Eye (tissue), 1 donor: ENCODE measurements at regions not wholly inside any gene's neighbourhood (a gene's known extent, or its start where the extent isn't known, plus 50 kb on each side); places are given as distances from the start of the nearest gene placed in this dataset.
"Not testable (repeated sequence)": the region's sequence is repeated elsewhere in the genome, so short reads cannot be mapped to it uniquely, and the experiment has no call there.

Experiments
- DNase-seq: peaks from one replicate; pipeline ENCODE4 v3.0.0-alpha.2; 2015

DNA sequence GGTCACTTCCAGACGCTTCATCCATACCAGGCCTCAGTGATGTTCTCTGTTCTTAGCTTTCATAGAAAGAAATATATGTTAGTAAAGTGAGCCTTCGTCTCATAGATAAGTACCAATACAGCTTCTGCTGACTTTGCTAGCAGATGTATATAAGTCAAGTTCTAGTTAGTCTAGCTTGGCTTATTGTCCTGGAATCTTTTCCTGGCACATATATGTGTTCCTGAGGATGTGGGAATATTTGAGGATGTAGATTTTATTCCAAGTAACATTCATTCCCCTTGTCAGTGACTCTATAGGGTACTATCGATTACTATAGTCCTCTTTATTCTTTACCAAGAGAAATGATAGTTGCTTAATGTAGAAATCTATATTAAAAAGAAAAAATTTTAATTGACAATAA, 135.2 kb upstream of the FAM9C start:
- DNase-seq = no peak

DNA sequence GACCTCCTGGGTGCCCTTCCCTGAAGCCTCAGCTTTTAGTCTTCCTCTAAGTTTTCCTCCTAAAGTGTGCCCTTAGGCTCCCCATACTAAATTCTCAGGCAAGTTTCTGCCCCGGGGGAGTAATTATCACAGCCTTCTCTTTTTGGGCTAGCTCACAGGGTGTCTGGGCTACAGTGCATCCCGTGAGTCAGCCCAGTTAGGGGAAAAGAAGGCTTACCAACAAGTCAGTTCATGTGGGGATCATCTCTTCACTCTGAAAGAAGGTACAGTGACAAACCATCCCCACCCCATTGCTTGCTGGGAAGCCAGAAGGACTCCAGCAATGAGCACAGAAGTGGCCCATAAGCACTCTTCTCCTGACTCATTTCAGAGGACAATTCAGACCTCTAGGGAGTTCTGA, 134.7 kb upstream of the FAM9C start:
- no peak for DNase-seq

DNA sequence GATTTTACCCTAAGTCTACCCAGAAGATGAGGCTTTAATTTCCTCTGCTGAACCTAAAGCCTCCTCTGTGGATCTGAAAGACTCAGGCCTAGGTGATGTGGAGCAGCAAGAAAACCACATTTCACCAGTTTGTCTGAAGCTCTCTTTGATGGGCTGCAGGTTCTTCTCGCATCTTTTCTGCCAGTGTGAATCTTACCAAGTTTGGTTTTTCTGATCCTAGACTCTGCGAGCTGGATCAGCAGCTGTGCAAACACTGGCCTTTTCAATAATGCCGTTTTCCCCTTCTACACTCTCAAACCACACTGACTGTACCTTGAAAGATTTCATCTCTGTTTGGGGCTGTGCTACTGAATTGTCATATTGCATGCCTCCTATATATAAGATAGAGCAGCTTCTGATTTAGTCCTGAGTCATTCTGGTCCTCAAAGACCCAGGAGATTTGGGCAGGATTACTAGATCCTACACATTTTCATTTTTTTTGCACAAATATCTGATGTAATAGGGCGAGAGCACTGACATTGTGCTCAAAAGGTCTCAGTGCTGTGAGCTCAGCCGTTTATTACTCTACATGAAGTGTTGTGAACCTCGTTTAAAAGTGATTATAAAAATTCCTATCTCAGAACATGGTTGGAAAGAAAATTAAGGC, 133.6 kb upstream of the FAM9C start:
- DNase-seq = no peak

DNA sequence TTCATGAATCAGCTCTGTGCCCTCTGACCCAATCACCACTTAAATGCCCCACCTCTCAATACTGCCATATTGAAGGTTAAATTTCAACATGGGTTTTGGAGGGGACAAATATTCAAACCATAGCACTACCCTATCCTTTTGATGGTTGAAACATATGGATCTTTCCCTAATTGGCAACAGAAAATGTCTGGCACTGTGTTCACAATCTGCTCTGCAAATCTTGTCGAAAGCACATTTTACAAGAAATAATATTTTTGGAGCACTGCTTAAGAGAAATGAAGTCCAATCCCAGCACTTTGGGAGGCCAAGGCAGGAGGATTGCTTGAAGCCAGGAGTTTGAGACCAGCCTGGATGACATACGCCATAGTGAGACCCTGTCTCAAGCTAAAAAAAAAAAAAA, 130.6 kb upstream of the FAM9C start:
- DNase-seq = no peak

DNA sequence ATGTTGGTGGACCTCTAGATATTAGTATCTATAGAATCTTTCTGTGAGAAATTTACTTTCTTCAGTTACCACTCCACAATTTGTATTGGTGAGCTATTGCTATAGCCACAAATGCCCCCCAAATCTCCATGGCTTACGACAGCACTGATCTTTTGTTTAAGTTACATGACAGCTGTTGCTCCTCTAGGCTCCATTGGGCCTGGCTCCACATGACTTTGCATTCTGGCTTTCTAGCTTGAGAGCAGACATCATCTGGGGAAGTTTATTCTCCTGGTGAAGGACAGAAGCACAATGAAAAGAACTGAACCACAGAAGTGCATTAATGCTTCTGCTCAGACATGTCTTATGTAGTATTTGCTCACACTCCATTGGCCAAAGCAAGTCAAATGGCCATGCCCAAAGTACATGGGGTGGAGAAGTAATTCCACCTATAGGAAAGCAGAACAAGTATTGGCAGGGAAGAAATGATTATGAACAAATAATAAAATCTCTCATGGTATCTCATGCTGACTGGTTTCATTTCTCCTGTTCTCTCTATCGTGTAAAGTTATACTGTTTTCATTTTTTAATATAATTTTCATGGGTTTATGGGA, 126.6 kb upstream of the FAM9C start:
- no peak for DNase-seq

DNA sequence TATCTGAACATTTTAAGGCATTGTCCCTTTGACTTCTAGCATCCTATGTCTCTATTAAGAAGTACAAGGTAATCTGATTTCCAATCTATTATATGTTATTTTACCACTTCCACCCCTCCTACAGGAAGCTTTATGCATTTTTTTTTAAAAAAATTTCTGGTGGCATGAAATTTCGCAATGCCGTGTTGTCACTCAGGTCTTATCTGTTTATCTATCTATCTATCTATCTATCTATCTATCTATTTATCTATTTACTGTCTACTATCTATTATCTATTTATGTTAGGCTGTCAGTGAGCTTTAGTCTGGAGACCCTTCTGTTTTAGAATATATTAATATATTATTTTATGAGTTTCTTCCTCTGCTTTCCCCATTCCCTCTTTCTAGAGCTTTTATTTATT, 125.3 kb upstream of the FAM9C start:
- no peak for DNase-seq

DNA sequence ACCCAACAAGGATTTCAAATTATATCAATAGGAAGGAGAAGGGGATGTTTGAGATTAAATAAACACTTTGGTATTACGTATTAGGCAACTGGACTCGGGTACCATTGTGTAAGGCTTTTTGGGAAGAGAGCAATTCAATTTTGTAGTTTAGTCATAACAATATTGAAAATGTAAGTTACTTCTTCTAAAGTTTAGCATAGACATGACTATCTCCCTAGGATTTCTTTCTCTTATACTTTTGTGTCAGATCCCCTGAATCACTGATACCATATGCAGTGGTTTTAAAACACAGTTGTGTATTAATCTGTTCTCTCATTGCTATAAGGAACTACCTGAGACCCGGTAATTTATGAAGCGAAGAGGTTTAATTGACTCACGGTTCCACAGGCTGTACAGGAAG, 123.8 kb upstream of the FAM9C start:
- DNase-seq = no peak

DNA sequence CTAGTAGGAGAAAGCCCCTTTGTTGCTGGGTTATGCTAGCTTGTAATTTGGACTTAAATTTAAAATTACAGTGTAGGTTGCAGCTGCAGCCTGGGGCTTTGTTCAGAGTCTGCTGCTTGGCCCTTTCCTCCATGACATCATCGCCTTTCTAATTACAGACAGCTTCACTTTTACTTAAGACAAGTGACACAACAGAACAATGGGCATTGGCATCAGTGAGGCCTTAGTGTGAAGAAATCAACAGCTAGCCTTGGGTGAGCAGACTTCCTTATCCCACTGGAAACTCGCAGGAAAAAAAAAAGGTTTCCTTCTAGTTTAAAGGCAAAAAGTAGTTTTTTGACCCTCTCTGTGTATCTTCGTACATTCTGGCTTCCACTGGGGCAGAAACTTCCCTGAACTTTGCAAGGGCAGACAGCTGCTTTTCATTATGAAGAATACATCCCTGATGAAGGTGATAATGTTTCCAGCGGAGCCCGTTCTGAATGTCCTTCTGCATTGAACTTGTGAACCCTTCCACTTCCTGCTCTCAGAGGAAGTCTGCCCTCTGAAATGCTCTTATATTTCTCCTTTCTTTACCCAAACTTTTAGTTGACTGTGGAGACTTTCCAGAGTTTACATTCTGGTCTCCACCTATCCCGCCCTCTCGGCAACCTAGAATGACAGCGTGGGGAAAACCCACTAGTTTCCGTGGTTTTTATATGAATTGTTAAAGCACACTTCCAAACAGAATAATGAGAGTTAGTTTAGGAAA, 123.2 kb upstream of the FAM9C start:
- DNase-seq = peak; percentile 65

DNA sequence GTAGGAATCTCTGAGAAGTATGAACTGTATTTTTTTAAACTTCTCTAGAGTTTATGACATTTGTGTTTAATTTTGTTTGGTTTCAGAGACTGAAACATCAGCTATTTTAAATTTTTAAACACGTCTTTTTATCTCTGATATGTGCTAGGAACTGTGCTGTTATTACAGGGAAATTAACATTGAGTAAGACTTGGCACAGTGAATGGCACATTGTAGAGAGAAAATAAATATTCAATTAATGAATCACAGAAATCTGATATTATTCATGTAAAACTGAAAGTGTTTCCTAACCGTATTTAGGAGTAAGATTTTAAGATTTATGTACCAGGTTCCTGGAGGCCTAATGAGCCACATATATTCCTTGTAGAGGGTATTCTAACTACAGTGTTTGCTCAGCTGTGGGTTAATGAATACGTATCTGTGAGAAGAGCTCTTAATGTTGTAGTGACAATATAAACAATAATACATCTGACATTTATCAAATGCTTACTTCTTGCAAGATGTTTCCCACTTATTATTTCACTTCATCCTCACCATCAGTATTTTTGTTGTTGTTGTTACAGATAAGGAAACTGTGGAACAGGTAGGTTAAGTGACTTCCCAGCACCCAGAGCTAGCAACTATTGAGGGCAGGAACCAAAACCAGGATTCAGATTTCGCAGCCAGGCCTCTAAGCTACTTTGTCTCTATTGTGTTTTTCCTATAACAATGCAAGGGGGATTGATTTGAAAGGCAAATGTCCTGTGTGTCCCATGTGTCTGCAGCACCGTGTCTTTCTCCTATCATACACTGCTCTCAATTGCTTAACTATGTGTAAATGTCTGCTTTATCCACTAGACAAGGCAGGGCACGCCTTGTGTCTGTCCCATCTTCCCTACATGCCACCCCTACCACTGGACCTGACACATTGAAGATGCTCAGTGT, 121.1 kb upstream of the FAM9C start:
- DNase-seq = no peak

DNA sequence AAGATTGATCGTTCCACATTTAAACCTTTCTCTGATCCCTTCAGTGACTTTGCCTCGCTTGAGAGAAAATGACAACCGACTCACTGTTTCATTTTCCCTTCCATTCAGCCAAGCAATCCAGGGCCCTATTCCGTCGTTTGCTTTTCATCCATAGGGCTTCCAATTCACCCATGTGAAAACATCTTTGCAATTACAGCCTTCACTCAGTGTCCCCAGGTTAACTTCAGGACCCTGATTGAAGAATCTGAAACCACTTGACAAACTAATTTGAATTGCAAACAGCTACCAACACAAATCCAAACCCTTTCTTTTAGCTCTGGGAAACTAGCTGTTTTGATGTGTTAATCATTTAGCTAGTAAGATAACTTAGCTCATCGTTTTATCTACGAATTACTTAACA, 120.2 kb upstream of the FAM9C start:
- peak; percentile 43 for DNase-seq

DNA sequence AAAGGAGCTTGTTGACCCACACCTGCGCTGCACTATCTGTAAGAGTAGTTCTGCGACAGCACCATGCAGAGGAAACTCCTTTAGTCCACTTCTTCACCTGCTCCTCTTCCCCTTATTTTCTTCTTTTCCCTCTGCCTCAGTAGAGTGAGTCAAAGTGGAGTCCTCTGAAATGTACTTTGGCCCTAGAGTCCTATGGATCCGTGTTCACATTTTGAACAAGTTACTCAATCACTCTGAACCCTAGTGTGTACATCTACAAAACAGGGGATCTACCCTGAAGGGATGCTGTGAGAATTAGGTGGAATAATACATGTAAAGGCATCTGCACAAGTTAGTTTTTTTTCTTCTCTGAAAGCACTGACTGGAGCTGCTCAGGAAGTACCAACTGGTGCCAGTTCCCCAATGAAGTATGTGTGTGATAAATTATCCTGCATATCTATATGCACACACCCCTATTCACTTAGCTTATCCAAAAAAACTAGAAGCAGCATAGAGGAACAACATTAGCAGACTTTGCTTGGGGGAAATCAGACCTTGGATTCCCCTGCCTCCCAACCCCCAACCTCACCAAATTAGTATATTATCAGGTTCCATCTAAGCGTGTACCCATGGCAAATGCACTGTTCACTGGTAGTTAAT, 118.5 kb upstream of the FAM9C start:
- no peak for DNase-seq

DNA sequence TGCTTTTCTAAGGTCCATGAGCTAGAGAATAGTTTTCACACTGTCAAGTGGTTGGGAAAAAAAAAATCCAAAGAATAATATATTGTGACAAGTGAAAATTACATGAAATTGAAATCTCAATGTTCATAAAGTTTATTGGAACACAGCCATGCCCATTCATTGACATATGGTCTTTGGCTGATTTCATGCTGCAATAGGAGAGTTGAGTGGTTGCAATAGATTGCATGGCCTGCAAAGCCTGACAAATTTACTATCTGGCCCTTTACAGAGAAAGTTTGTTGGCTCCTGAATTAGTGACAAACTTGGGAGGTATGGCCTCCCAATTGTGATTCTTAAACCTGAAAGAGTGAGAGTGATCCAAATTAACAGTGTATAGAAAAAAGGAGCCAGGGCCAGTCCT, 115.5 kb upstream of the FAM9C start:
- DNase-seq = no peak

DNA sequence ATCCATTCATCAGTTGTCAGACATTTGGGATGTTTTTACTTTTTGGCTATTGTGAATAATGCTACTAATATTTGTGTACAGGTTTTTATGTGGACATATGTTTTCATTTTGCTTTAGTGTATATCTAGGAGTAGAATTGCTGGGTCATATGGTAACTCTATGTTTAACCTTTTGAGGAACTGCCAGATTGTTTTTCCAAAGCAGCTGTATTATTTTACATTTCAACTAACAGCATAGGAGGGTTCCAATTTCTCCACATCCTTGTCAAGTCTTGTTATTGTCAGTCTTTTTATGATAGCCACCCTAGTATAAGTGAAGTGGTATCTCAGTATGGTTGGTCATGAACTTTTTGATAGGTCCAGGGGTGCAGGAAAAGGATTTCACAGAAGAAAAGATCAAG, 114.5 kb upstream of the FAM9C start:
- no peak for DNase-seq

DNA sequence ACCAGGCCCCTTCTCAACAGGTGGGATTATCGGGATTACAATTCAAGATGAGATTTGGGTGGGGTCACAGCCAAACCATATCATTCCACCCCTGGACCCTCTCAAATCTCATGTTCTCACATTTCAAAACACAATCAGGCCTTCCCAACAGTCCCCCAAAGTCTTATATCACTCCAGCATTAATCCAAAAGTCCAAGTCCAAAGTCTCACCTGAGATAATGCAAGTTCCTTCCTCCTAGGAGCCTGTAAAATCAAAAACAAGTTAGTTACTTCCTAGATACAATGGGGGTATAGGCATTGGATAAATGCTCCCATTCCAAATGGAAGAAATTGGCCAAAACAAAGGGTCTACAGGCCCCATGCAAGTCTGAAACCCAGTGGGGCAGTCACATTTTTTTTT, 111.1 kb upstream of the FAM9C start:
- DNase-seq = not testable (repeated sequence)

DNA sequence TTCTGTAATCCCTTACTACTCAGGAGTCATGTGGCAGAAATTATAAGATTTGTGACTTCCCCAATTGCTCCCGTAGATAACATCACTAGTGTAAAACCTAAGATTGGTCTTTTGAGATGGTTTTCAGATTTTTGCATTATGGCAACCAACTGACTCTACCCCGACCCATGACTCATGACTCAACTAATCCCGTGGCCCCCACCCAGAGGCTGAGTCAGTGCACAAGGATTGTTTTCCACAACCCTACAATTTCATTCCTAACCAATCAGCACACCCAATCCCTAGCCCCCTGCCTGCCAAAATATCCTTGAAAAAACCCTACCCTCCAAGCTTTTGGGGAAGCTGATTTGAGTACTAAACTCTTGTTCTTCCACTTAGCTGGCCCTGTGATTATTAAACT, 109.4 kb upstream of the FAM9C start:
- no peak for DNase-seq

DNA sequence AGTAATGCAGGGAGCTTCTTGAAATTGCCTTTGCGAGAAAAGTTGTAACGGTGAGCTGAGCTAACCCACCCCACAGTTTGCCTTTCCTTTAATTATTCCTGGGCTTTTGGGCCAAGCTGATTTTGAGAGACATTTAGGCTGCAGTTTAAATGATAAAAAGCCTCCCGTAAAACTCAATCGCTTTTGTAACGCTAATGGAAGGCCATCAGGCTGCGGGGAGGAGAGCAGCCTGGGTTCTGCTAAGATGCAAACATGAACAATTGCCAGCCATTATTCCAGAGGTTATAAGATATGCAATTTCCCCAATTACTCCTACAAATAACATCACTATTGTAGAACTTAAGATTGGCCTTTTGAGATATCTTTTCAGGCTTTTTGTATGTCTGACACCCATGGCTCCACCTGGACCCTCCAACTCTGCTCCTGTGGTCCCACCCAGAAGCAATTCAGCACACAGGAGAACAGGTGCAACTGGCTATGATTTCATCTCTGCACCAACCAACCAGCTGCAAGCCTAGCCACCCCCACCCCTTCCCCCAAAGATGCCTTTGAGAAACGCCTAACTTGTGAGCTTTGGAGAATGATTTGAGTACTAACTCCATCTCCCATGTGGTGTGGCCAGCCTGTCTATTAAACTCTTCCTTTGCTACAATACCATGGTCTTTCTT, 108.2 kb upstream of the FAM9C start:
- DNase-seq = no peak

DNA sequence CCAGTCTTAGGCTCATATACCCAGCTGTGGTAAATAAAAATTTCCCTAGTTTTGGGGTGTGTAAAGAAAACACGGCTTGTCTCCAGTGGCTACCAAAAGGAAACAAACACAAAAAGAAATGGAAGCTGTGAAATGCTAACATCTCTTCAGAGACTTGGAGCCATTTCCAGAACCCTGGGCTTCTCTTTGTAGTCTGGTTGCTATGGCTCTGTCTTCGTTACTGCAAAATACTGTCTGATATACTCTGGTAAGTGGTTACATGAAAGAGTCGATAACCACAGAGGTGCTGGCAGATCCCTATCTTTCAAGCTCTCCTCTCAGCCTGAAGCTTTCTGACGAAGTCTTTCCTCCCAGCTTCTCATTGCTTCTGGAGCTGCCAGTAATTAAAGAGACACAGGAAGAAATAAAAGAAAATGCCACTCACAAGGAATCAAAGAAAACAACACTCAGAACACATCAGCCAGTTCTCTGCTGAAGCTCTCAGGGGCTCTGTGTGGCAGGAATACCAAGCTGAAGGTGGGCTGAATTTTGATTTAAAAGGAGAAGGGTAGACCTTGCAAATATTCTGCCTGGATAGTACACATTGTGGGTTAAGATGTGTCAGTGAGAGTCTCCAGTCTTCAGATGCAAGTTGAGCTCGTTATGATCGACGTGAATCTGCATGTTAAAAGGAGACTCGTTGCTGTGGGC, 107.6 kb upstream of the FAM9C start:
- DNase-seq = no peak

DNA sequence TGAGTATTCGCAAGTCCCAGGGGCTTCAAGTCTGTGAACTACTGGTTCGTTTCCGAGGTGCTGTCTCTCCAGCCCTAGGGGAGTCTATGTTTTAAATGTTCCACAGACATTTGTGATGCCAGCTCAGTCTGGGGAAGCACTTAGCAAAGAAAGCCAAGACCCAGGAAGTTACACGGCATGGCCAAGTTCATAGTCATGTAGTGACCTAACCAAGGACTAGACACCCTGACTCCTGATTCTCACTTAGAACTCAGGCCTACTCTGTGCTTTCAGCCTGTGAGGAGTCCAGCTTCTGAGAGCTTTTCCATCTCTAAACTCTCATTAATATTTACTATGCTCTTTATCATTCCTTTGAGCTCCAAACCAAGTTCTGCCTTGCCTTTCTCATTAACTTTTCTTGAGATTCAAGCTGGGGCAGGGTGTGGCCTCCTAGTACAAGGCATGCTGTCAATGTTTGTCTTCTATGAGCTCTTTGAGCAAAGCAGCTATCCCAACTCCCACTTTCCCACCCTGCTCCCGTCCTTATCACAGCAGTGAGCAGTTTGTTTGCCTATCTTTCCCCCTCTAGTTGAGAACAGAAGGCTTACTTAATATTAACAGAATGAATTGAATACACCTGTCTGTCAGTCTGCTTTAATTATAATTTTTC, 105.4 kb upstream of the FAM9C start:
- DNase-seq = no peak

DNA sequence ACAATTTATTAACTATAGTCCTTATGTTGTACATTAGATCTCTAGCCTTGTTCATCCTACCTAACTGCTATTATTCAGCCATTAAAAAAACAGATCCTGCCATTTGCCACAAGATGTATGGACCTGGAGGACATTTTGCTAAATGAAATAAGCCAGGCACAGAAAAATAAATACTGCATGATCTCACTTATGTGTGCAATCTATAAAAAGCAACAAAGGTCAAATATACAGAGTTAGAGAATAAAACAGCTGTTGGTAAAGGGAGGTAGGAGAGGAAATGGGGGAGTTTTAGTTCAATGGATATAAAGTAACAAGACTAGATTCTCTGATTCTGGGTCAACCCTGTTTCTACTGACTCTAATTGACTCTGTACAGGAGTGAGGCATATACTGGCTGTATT, 103.3 kb upstream of the FAM9C start:
- no peak for DNase-seq

DNA sequence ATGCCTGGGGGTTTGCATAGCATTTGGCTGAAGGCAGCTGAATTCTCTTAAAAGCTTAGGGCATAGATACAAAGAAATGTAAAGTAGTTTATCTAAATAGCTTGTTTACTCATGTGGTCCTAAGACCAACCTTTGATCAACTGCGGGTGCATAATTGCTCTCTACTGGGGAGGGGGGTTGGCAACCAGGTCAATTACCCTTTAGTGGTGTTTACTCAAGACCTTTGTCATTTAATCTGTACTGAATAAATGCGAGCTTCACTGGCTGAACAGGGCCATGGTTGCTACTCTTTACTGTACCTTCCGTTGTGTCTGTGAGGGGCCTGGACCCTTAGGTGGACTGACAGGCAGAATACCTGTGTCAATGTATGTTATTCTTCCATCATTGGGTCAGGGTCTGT, 102.7 kb upstream of the FAM9C start:
- no peak for DNase-seq
